ENCODE measurements at regions not wholly inside any gene's neighbourhood (a gene's known extent, or its start where the extent isn't known, plus 50 kb on each side); places are given as distances from the start of the nearest gene placed in this dataset.

- ATAC-seq: no peak
- TF ChIP-seq SNAI2 (CRISPR knock-in tag; IDR thresholded peaks at IDR 0.05) (no peak), TOX (CRISPR knock-in tag; IDR thresholded peaks at IDR 0.05; ENCODE audit: borderline replicate concordance) (no peak), ZFP3 (CRISPR knock-in tag; IDR thresholded peaks at IDR 0.05) (no peak), ZFP30 (CRISPR knock-in tag; IDR thresholded peaks at IDR 0.05) (no peak), TSHZ2 (CRISPR knock-in tag; IDR thresholded peaks at IDR 0.05) (no peak), ARNTL (CRISPR knock-in tag; IDR thresholded peaks at IDR 0.05; ENCODE audit: borderline replicate concordance, low read depth) (no peak), ZC3H10 (CRISPR knock-in tag; IDR thresholded peaks at IDR 0.05) (no peak), GLIS3 (CRISPR knock-in tag; IDR thresholded peaks at IDR 0.05) (no peak), ESRRG (CRISPR knock-in tag; IDR thresholded peaks at IDR 0.05) (no peak), OSR1 (CRISPR knock-in tag; IDR thresholded peaks at IDR 0.05) (no peak), ISL1 (CRISPR knock-in tag; IDR thresholded peaks at IDR 0.05) (no peak), RARB (CRISPR knock-in tag; IDR thresholded peaks at IDR 0.05) (no peak), TCF4 (CRISPR knock-in tag; IDR thresholded peaks at IDR 0.05; ENCODE audit: borderline replicate concordance) (no peak), ZNF565 (CRISPR knock-in tag; conservative IDR thresholded peaks at IDR 0.05; ENCODE audit: low read depth) (no peak)
- TF ChIP-seq, protein P1, sequence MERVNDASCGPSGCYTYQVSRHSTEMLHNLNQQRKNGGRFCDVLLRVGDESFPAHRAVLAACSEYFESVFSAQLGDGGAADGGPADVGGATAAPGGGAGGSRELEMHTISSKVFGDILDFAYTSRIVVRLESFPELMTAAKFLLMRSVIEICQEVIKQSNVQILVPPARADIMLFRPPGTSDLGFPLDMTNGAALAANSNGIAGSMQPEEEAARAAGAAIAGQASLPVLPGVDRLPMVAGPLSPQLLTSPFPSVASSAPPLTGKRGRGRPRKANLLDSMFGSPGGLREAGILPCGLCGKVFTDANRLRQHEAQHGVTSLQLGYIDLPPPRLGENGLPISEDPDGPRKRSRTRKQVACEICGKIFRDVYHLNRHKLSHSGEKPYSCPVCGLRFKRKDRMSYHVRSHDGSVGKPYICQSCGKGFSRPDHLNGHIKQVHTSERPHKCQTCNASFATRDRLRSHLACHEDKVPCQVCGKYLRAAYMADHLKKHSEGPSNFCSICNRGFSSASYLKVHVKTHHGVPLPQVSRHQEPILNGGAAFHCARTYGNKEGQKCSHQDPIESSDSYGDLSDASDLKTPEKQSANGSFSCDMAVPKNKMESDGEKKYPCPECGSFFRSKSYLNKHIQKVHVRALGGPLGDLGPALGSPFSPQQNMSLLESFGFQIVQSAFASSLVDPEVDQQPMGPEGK (CRISPR knock-in tag; IDR thresholded peaks at IDR 0.05; ENCODE audit: borderline replicate concordance): no peak
These were observed 84.2 kb downstream of the CCDC185 start for GRCh38 chr1:223477456-223477855.

GRCh38 chr1:223478606-223479005 lies 85.4 kb downstream of the CCDC185 start:
- no peak for ATAC-seq
- TF ChIP-seq ESRRG (CRISPR knock-in tag; IDR thresholded peaks at IDR 0.05) (no peak), BACH2 (CRISPR knock-in tag; IDR thresholded peaks at IDR 0.05; ENCODE audit: borderline replicate concordance) (no peak), OSR1 (CRISPR knock-in tag; IDR thresholded peaks at IDR 0.05) (no peak), ZNF565 (CRISPR knock-in tag; conservative IDR thresholded peaks at IDR 0.05; ENCODE audit: low read depth) (no peak)

DNA sequence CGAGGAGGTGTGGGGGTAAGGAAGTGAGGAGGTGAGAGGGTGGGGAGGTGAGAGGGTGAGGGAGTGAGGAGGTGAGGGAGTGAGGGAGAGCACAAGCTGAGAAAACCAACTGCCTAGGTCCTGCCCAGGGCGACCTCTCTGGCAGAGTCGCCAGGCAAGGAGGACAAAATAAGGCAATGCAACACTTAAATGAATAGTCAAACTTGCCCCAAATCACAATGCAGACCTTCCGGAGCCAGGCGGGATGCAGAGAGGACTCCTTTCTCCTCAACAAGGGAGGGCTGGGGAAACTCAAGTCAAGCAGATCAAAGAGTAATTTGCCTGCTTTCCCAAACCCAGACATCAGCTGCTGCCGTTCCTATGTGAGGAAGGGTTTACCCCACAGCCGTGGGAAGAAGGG lies 86.0 kb downstream of the CCDC185 start:
- ATAC-seq: peak; percentile 26
- TF ChIP-seq ZNF70 (CRISPR knock-in tag; IDR thresholded peaks at IDR 0.05) (no peak), GLIS3 (CRISPR knock-in tag; IDR thresholded peaks at IDR 0.05) (no peak), ZNF565 (CRISPR knock-in tag; conservative IDR thresholded peaks at IDR 0.05; ENCODE audit: low read depth) (no peak), RARB (CRISPR knock-in tag; IDR thresholded peaks at IDR 0.05) (no peak)
- TF ChIP-seq, protein P1 (CRISPR knock-in tag; IDR thresholded peaks at IDR 0.05; ENCODE audit: borderline replicate concordance): no peak

DNA sequence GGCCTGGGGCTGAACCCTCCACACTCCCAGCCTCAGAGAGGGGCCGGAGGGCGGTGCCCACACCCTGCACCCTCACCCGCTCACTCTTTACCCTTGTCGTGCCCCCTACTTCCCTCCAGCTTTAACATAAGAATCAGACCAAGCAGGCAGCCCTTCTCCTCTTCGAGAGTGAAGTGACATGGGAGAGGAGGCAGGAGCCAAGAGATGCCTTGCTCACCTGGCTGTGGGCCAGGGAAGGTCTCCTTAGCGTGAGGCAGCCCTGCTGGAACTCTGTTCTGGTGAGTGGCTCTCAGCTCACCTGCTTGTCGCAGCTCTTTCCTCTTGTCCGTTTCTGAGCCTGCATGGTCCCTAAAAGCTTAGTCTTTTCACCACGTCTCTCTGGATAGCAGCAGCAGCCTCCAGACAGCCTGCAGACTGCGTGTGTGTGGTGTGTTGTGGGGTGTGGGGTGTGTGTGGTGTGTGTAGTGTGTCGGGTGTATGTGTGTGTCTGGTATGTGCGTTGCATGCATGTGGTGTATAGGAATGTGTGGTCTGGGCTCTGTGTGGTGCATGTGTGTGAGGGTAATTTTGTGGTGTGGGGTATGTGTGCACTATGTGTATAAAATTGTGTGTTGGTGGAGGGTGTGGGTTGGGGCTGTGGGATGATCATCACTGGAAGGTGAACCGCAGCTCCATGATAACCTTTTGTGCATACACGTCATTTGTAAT lies 86.7 kb downstream of the CCDC185 start:
- peak; percentile 12 for ATAC-seq
- TF ChIP-seq PPARA (CRISPR knock-in tag; IDR thresholded peaks at IDR 0.05; ENCODE audit: borderline replicate concordance): no peak
- no peak for TF ChIP-seq BACH2 (CRISPR knock-in tag; IDR thresholded peaks at IDR 0.05; ENCODE audit: borderline replicate concordance)
- TF ChIP-seq OSR1 (CRISPR knock-in tag; IDR thresholded peaks at IDR 0.05): no peak
- TF ChIP-seq ZNF8 (CRISPR knock-in tag; IDR thresholded peaks at IDR 0.05): no peak
- no peak for TF ChIP-seq ZFP30 (CRISPR knock-in tag; IDR thresholded peaks at IDR 0.05)
- TF ChIP-seq RARB (CRISPR knock-in tag; IDR thresholded peaks at IDR 0.05): no peak
- no peak for TF ChIP-seq ESRRG (CRISPR knock-in tag; IDR thresholded peaks at IDR 0.05)
- no peak for TF ChIP-seq ISL1 (CRISPR knock-in tag; IDR thresholded peaks at IDR 0.05)
- no peak for TF ChIP-seq TOX (CRISPR knock-in tag; IDR thresholded peaks at IDR 0.05; ENCODE audit: borderline replicate concordance)
- no peak for TF ChIP-seq ZNF70 (CRISPR knock-in tag; IDR thresholded peaks at IDR 0.05)
- TF ChIP-seq, protein P2, sequence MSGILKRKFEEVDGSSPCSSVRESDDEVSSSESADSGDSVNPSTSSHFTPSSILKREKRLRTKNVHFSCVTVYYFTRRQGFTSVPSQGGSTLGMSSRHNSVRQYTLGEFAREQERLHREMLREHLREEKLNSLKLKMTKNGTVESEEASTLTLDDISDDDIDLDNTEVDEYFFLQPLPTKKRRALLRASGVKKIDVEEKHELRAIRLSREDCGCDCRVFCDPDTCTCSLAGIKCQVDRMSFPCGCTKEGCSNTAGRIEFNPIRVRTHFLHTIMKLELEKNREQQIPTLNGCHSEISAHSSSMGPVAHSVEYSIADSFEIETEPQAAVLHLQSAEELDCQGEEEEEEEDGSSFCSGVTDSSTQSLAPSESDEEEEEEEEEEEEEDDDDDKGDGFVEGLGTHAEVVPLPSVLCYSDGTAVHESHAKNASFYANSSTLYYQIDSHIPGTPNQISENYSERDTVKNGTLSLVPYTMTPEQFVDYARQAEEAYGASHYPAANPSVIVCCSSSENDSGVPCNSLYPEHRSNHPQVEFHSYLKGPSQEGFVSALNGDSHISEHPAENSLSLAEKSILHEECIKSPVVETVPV (CRISPR knock-in tag; IDR thresholded peaks at IDR 0.05): no peak
- no peak for TF ChIP-seq TSHZ2 (CRISPR knock-in tag; IDR thresholded peaks at IDR 0.05)
- no peak for TF ChIP-seq TCF4 (CRISPR knock-in tag; IDR thresholded peaks at IDR 0.05; ENCODE audit: borderline replicate concordance)
- TF ChIP-seq, protein P1 (CRISPR knock-in tag; IDR thresholded peaks at IDR 0.05; ENCODE audit: borderline replicate concordance): no peak
- no peak for TF ChIP-seq SNAI2 (CRISPR knock-in tag; IDR thresholded peaks at IDR 0.05)
- no peak for TF ChIP-seq ZC3H10 (CRISPR knock-in tag; IDR thresholded peaks at IDR 0.05)
- no peak for TF ChIP-seq GLIS3 (CRISPR knock-in tag; IDR thresholded peaks at IDR 0.05)
- no peak for TF ChIP-seq ZNF565 (CRISPR knock-in tag; conservative IDR thresholded peaks at IDR 0.05; ENCODE audit: low read depth)
